GM23338 (cell line): ENCODE measurements at regions not wholly inside any gene's neighbourhood (a gene's known extent, or its start where the extent isn't known, plus 50 kb on each side); places are given as distances from the start of the nearest gene placed in this dataset.

Source experiments
- ATAC-seq: fragments of 200-7000 bp; cut with Tn5 transposase; 3 replicates; pipeline ENCODE4 v1.9.1; 2020
- DNase-seq: peaks from one replicate; pipeline ENCODE4 v3.0.0-alpha.2; 2015; ENCODE audit warnings: low spot score
- H2AFZ ChIP-seq: fragments of 200-600 bp; sonication (generic); 2 replicates; pipeline ENCODE4 v1.8.0; 2016; ENCODE audit warnings: antibody characterized with exemption, mild to moderate bottlenecking, moderate library complexity
- H3F3A ChIP-seq: fragments of 200-600 bp; sonication (generic); replicated peaks from 2 replicates; pipeline ENCODE4 v1.8.0; 2017; ENCODE audit warnings: antibody characterized with exemption, mixed run types, low read depth
- H3K27ac ChIP-seq: fragments of 200-600 bp; sonication (generic); 2 replicates; pipeline ENCODE4 v1.6.1; 2016; ENCODE audit warnings: low read depth
- H3K27me3 ChIP-seq: fragments of 200-600 bp; sonication (generic); 2 replicates; pipeline ENCODE4 v1.8.0; 2016; ENCODE audit warnings: mild to moderate bottlenecking, mixed run types, moderate library complexity; ENCODE audit not compliant: insufficient read depth
- H3K36me3 ChIP-seq: fragments of 200-600 bp; sonication (generic); 2 replicates; pipeline ENCODE4 v1.8.0; 2016; ENCODE audit warnings: mild to moderate bottlenecking; ENCODE audit not compliant: insufficient read depth
- H3K4me1 ChIP-seq: fragments of 200-600 bp; sonication (generic); 2 replicates; pipeline ENCODE4 v1.8.0; 2016; ENCODE audit warnings: mild to moderate bottlenecking, moderate library complexity; ENCODE audit not compliant: insufficient read depth
- H3K4me2 ChIP-seq: fragments of 200-600 bp; sonication (generic); 2 replicates; pipeline ENCODE4 v1.7.1; 2017; ENCODE audit warnings: mixed run types
- H3K4me3 ChIP-seq: fragments of 200-600 bp; sonication (generic); 2 replicates; pipeline ENCODE4 v1.6.1; 2016; ENCODE audit warnings: mixed run types
- H3K79me2 ChIP-seq: fragments of 200-600 bp; sonication (generic); replicated peaks from 2 replicates; pipeline ENCODE4 v1.8.0; 2017; ENCODE audit warnings: mild to moderate bottlenecking; ENCODE audit not compliant: insufficient read depth
- H3K9me2 ChIP-seq: fragments of 200-600 bp; sonication (generic); 2 replicates; pipeline ENCODE4 v1.8.0; 2017; ENCODE audit not compliant: insufficient read depth
- H4K20me1 ChIP-seq: fragments of 200-600 bp; sonication (generic); replicated peaks from 2 replicates; pipeline ENCODE4 v1.8.0; 2017; ENCODE audit warnings: mild to moderate bottlenecking; ENCODE audit not compliant: insufficient read depth
- H3K27ac Mint-ChIP-seq: 2 replicates; pipeline ENCODE4 v1.8.0; 2020; ENCODE audit warnings: inconsistent platforms, mild to moderate bottlenecking, moderate library complexity, mixed read lengths
- H3K27me3 Mint-ChIP-seq: 3 replicates; pipeline ENCODE4 v1.8.0; 2022; ENCODE audit warnings: low read depth, mild to moderate bottlenecking, moderate library complexity, mixed read lengths, inconsistent platforms; ENCODE audit not compliant: insufficient read depth, poor library complexity
- H3K36me3 Mint-ChIP-seq: 3 replicates; pipeline ENCODE4 v1.8.0; 2021; ENCODE audit warnings: low read depth, mild to moderate bottlenecking, inconsistent platforms, moderate library complexity, mixed read lengths
- H3K4me1 Mint-ChIP-seq: 3 replicates; pipeline ENCODE4 v1.8.0; 2020; ENCODE audit warnings: mild to moderate bottlenecking, inconsistent platforms, mixed read lengths
- H3K4me3 Mint-ChIP-seq: 3 replicates; pipeline ENCODE4 v1.8.0; 2021; ENCODE audit warnings: moderate library complexity, mild to moderate bottlenecking, inconsistent platforms, mixed read lengths
- H3K9me3 Mint-ChIP-seq: 3 replicates; pipeline ENCODE4 v1.8.0; 2020; ENCODE audit warnings: moderate library complexity, mild to moderate bottlenecking, inconsistent platforms, mixed read lengths
- CREB1 ChIP-seq: fragments of 250-450 bp; sonication (Bioruptor Pico); IDR thresholded peaks from 2 replicates; pipeline ENCODE4 v1.5.0; 2020; ENCODE audit warnings: low read depth, mild to moderate bottlenecking, moderate library complexity
- EZH2 ChIP-seq: fragments of 200-600 bp; sonication (generic); IDR thresholded peaks from one replicate; pipeline ENCODE4 v1.8.0; 2017; ENCODE audit warnings: antibody characterized with exemption, mild to moderate bottlenecking, low read depth; ENCODE audit not compliant: unreplicated experiment
- JUNB ChIP-seq: IDR thresholded peaks from one replicate; pipeline ENCODE4 v1.6.1; 2016; ENCODE audit warnings: antibody characterized with exemption; ENCODE audit not compliant: unreplicated experiment
- NANOG ChIP-seq: IDR thresholded peaks from 2 replicates; pipeline ENCODE4 v1.6.1; 2016; ENCODE audit warnings: antibody characterized with exemption, borderline replicate concordance
- STAT1 ChIP-seq: IDR thresholded peaks from one replicate; pipeline ENCODE4 v1.6.1; 2016; ENCODE audit warnings: antibody characterized with exemption; ENCODE audit not compliant: unreplicated experiment
- ZNF114 ChIP-seq: fragments of 250-450 bp; sonication (Bioruptor Pico); IDR thresholded peaks from 2 replicates; pipeline ENCODE4 v1.5.0; 2020; ENCODE audit warnings: mild to moderate bottlenecking, moderate library complexity
- ZNF331 ChIP-seq: fragments of 250-450 bp; sonication (Bioruptor Pico); IDR thresholded peaks from 2 replicates; pipeline ENCODE4 v1.5.0; 2020; ENCODE audit warnings: low read depth, mild to moderate bottlenecking, moderate library complexity
- ZNF462 ChIP-seq: fragments of 250-450 bp; sonication (Bioruptor Pico); IDR thresholded peaks from 2 replicates; pipeline ENCODE4 v1.5.0; 2020; ENCODE audit warnings: mild to moderate bottlenecking, moderate library complexity
- TF ChIP-seq, protein P1 (sequence below): IDR thresholded peaks from 2 replicates; pipeline ENCODE4 v1.6.1; 2016; ENCODE audit warnings: antibody characterized with exemption

- TF ChIP-seq, protein P1, sequence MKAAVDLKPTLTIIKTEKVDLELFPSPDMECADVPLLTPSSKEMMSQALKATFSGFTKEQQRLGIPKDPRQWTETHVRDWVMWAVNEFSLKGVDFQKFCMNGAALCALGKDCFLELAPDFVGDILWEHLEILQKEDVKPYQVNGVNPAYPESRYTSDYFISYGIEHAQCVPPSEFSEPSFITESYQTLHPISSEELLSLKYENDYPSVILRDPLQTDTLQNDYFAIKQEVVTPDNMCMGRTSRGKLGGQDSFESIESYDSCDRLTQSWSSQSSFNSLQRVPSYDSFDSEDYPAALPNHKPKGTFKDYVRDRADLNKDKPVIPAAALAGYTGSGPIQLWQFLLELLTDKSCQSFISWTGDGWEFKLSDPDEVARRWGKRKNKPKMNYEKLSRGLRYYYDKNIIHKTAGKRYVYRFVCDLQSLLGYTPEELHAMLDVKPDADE: no peak
- TF ChIP-seq ZNF462 (CRISPR knock-in tag) (no peak), ZNF114 (CRISPR knock-in tag) (no peak), EZH2 (no peak), CREB1 (CRISPR knock-in tag) (no peak), NANOG (no peak)
These were observed 372.7 kb upstream of the CDH11 start (continued) for GRCh38 chr16:65494609-65495008.

GRCh38 chr16:65494080-65494479 is 372.2 kb upstream of the CDH11 start:
- H3K4me1 Mint-ChIP-seq: peaks cover 19% of the 10 kb centered on the region
- H3K79me2 ChIP-seq: no peaks in the 10 kb centered on the region
- DNase-seq (no peak), ATAC-seq (peak; percentile 61)
- no peak overlapping the region for H3K27ac Mint-ChIP-seq
- H3K36me3 Mint-ChIP-seq: no peaks in the 10 kb centered on the region
- H3K27ac ChIP-seq: no peak overlapping the region
- H3K4me3 Mint-ChIP-seq: no peak overlapping the region
- no peaks in the 10 kb centered on the region for H3F3A ChIP-seq
- H3K4me2 ChIP-seq: no peak overlapping the region
- no peaks in the 10 kb centered on the region for H3K27me3 ChIP-seq
- no peaks in the 10 kb centered on the region for H3K9me2 ChIP-seq
- H3K27me3 Mint-ChIP-seq: peaks cover 2% of the 10 kb centered on the region
- H3K9me3 Mint-ChIP-seq: no peaks in the 10 kb centered on the region; the same call in 2 of the 3 replicates
- no peak overlapping the region for H3K4me3 ChIP-seq
- no peaks in the 10 kb centered on the region for H3K36me3 ChIP-seq
- no peak overlapping the region for H2AFZ ChIP-seq
- peaks cover 16% of the 10 kb centered on the region for H3K4me1 ChIP-seq
- H4K20me1 ChIP-seq: no peaks in the 10 kb centered on the region
- no peak for TF ChIP-seq CREB1 (CRISPR knock-in tag)
- TF ChIP-seq STAT1: no peak
- TF ChIP-seq JUNB: no peak
- no peak for TF ChIP-seq EZH2
- TF ChIP-seq ZNF331 (CRISPR knock-in tag): no peak
- TF ChIP-seq ZNF462 (CRISPR knock-in tag): no peak
- no peak for TF ChIP-seq ZNF114 (CRISPR knock-in tag)
